ENCODE measurements at regions not wholly inside any gene's neighbourhood (a gene's known extent, or its start where the extent isn't known, plus 50 kb on each side); places are given as distances from the start of the nearest gene placed in this dataset.
"Not testable (repeated sequence)": the region's sequence is repeated elsewhere in the genome, so short reads cannot be mapped to it uniquely, and the experiment has no call there.

DNA sequence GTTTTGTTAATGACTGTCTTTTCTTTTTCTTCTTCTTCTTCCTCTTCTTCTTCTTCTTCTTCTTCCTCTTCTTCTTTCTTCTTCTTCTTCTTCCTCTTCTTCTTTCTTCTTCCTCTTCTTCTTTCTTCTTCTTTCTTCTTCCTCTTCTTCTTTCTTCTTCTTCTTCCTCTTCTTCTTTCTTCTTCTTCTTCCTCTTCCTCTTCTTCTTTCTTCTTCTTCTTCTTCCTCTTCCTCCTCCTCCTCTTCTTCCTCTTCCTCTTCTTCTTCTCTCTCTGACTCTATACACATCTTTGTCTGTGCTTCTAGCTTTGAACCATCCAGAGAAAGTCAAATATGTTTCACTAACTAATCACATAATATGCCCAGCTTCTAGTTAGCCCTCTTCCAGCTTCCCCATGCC, 214.7 kb downstream of the PLA2G4A start:
- not testable (repeated sequence) for TF ChIP-seq TP53 (CRISPR knock-in tag; IDR thresholded peaks at IDR 0.05); PHF8 (IDR thresholded peaks at IDR 0.05; ENCODE audit: borderline replicate concordance, low read depth); KDM1A (IDR thresholded peaks at IDR 0.05; ENCODE audit: low read depth); SMC3 (IDR thresholded peaks at IDR 0.05); FOSL2 (IDR thresholded peaks at IDR 0.05); FOSL2 (CRISPR knock-in tag; IDR thresholded peaks at IDR 0.05); MYC (IDR thresholded peaks at IDR 0.05; ENCODE audit: borderline replicate concordance, low read length)
- TF ChIP-seq, protein P1, sequence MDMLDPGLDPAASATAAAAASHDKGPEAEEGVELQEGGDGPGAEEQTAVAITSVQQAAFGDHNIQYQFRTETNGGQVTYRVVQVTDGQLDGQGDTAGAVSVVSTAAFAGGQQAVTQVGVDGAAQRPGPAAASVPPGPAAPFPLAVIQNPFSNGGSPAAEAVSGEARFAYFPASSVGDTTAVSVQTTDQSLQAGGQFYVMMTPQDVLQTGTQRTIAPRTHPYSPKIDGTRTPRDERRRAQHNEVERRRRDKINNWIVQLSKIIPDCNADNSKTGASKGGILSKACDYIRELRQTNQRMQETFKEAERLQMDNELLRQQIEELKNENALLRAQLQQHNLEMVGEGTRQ (IDR thresholded peaks at IDR 0.05) = not testable (repeated sequence)
- TF ChIP-seq, protein P2, sequence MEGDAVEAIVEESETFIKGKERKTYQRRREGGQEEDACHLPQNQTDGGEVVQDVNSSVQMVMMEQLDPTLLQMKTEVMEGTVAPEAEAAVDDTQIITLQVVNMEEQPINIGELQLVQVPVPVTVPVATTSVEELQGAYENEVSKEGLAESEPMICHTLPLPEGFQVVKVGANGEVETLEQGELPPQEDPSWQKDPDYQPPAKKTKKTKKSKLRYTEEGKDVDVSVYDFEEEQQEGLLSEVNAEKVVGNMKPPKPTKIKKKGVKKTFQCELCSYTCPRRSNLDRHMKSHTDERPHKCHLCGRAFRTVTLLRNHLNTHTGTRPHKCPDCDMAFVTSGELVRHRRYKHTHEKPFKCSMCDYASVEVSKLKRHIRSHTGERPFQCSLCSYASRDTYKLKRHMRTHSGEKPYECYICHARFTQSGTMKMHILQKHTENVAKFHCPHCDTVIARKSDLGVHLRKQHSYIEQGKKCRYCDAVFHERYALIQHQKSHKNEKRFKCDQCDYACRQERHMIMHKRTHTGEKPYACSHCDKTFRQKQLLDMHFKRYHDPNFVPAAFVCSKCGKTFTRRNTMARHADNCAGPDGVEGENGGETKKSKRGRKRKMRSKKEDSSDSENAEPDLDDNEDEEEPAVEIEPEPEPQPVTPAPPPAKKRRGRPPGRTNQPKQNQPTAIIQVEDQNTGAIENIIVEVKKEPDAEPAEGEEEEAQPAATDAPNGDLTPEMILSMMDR (IDR thresholded peaks at IDR 0.05) = not testable (repeated sequence)

Measured in A549 (cell line).